Memory B cell (primary cell): ENCODE measurements at regions not wholly inside any gene's neighbourhood (a gene's known extent, or its start where the extent isn't known, plus 50 kb on each side); places are given as distances from the start of the nearest gene placed in this dataset.
"Not testable (repeated sequence)": the region's sequence is repeated elsewhere in the genome, so short reads cannot be mapped to it uniquely, and the experiment has no call there.

Experiments
- ATAC-seq: fragments of 150-1000 bp; cut with Tn5 transposase; 2 replicates; pipeline ENCODE4 v1.10.0; 2021; ENCODE audit warnings: low read depth, mild to moderate bottlenecking, moderate library complexity
- DNase-seq, 2 donors: peaks; one replicate each; pipeline ENCODE4 v3.0.0; 2022; ENCODE audit warnings: low spot score in 2 of 2
- H3K27ac Mint-ChIP-seq: one replicate; pipeline ENCODE4 v1.8.0; 2022; ENCODE audit warnings: mild to moderate bottlenecking, moderate library complexity, mixed read lengths
- H3K27me3 Mint-ChIP-seq: one replicate; pipeline ENCODE4 v1.8.0; 2022; ENCODE audit warnings: mixed read lengths
- H3K36me3 Mint-ChIP-seq: one replicate; pipeline ENCODE4 v1.8.0; 2022; ENCODE audit warnings: mild to moderate bottlenecking, mixed read lengths
- H3K4me1 Mint-ChIP-seq: one replicate; pipeline ENCODE4 v1.8.0; 2022; ENCODE audit warnings: mixed read lengths
- H3K4me3 Mint-ChIP-seq: one replicate; pipeline ENCODE4 v1.8.0; 2022; ENCODE audit warnings: mild to moderate bottlenecking, moderate library complexity, mixed read lengths
- H3K9me3 Mint-ChIP-seq: one replicate; pipeline ENCODE4 v1.8.0; 2022; ENCODE audit warnings: mixed read lengths

DNA sequence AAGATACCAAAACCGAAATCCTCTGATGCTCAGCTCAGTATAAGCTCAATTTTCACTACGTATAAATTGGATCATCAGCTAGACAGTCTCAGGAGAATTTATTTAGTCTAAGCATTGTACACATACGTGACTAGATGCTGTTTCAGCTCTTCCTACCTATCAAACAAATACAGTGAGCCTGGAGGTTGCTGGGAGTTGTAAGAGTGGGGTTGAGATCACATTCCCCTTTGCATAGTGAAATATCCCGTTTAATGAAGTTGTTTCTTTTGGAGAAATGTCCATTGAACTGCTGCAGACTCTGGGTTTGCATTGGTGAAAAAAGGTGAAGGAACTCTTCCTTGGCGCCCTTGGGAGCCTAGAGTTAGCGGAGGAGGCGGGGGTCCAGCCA lies 68.9 kb upstream of the GJB6 start:
- DNase-seq: no peak
- H3K9me3 Mint-ChIP-seq: peaks cover 1% of the 10 kb centered on the region
- no peaks in the 10 kb centered on the region for H3K4me1 Mint-ChIP-seq
- H3K36me3 Mint-ChIP-seq: no peaks in the 10 kb centered on the region
- peaks cover 27% of the 10 kb centered on the region for H3K27me3 Mint-ChIP-seq
- no peak overlapping the region for H3K4me3 Mint-ChIP-seq
- no peak overlapping the region for H3K27ac Mint-ChIP-seq
- no peak for ATAC-seq

DNA sequence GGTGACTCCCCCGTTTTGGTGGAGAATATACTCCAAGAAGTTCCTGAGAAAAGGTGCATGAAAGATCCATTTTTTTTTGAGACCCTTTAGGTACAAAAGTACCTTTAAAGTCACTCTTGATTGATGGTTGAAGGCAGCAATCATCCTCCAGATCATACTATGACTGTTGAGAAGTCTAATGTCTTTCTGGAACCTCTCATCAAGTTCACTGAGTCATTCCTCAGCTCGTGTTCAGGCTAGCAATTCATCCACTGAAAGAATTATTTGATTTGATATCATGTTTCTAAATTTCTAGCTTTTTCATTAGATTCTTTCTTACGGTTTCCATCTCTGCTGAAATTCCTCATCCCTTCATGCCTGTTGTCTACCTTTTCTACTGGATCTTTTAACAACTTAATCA lies 65.1 kb upstream of the GJB6 start:
- H3K27ac Mint-ChIP-seq: no peak overlapping the region

DNA sequence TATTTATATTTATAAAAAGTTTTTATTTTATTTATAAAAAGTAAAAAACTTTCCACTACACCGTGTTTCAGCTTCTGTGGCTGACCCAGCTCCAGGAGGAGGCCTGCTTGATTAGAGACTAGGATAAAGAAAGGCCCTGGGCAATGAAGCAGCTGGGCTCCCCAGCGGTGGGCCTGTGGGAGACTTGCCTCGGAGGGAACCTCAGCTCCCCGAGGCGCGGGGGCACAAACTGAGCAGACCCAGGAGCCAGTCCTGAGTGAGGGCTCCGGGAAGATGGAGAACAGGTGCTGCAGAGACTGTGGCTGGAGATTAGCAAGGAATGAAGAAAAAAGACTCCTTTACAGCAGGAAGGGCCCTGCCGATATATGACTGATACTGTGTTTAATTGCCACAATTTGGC lies 63.8 kb upstream of the GJB6 start:
- Mint-ChIP-seq H3K4me3 (no peak overlapping the region), H3K9me3 (no peaks in the 10 kb centered on the region), H3K4me1 (no peaks in the 10 kb centered on the region), H3K36me3 (no peaks in the 10 kb centered on the region), H3K27me3 (peaks cover 15% of the 10 kb centered on the region), H3K27ac (no peak overlapping the region)
- ATAC-seq (no peak), DNase-seq (no peak)

More for the DNA sequence above, 65.1 kb upstream of the GJB6 start:
- ATAC-seq: no peak
- H3K27me3 Mint-ChIP-seq: peaks cover 22% of the 10 kb centered on the region
- no peaks in the 10 kb centered on the region for H3K9me3 Mint-ChIP-seq
- H3K36me3 Mint-ChIP-seq: no peaks in the 10 kb centered on the region
- no peaks in the 10 kb centered on the region for H3K4me1 Mint-ChIP-seq
- DNase-seq: no peak
- no peak overlapping the region for H3K4me3 Mint-ChIP-seq

DNA sequence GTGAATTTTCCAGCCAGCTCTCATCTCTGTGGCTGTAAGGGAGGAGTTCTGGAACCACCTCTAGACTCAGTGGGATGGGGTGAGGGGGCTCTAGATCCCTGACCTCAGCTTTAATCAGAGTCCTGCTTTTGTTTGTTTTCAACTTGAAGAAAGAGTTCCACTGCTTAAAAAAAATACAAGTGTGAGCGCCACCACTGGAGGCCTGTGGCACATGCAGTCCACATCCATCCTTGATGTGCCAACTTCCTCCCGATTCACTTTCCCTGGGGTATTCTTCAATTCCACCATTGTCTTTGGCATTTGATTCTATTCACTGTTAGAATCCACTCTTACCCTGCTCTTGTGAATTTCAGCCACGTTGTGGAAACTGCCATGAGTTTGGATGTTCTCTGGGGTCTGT lies 62.4 kb upstream of the GJB6 start:
- Mint-ChIP-seq H3K4me1 (no peaks in the 10 kb centered on the region), H3K36me3 (no peaks in the 10 kb centered on the region), H3K4me3 (no peak overlapping the region), H3K9me3 (no peaks in the 10 kb centered on the region), H3K27me3 (peaks cover 13% of the 10 kb centered on the region), H3K27ac (no peak overlapping the region)
- DNase-seq (no peak), ATAC-seq (no peak)

DNA sequence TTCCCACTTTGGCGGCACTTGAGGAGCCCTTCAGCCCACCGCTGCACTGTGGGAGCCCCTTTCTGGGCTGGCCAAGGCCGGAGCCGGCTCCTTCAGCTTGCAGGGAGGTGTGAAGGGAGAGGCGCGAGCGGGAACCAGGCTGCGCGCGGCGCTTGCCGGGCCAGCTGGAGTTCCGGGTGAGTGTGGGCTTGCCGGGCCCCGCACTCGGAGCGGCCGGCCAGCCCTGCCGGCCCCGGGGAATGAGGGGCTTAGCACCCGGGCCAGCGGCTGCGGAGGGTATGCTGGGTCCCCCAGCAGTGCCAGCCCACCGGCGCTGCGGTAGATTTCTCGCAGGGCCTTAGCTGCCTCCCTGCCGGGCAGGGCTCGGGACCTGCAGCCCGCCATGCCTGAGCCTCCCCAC lies 60.2 kb upstream of the GJB6 start:
- not testable (repeated sequence) for H3K27me3 Mint-ChIP-seq, H3K27ac Mint-ChIP-seq, ATAC-seq, H3K4me3 Mint-ChIP-seq, DNase-seq, H3K36me3 Mint-ChIP-seq, H3K4me1 Mint-ChIP-seq, H3K9me3 Mint-ChIP-seq

DNA sequence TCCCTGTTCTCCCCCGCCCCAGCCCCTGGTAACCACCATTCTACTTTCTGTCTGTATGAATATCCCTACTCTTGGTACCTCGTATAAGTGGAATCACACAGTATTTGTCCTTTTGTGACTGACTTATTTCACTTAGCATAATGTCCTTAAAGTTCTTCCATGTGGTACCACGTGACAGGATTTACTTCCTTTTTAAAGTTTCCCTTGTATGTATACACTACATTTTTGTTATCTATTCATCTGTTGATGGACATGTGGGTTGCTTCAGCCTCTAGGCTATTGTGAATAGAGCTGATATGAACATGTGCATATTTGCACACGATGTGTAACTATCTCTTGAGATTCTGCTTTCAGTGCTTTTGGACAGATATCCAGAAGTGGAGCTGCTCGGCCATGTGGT lies 59.6 kb upstream of the GJB6 start:
- no peaks in the 10 kb centered on the region for H3K4me1 Mint-ChIP-seq
- DNase-seq: no peak
- H3K9me3 Mint-ChIP-seq: peaks cover 2% of the 10 kb centered on the region
- H3K4me3 Mint-ChIP-seq: no peak overlapping the region
- no peaks in the 10 kb centered on the region for H3K36me3 Mint-ChIP-seq
- ATAC-seq: no peak
- H3K27me3 Mint-ChIP-seq: peaks cover 6% of the 10 kb centered on the region
- H3K27ac Mint-ChIP-seq: no peak overlapping the region

DNA sequence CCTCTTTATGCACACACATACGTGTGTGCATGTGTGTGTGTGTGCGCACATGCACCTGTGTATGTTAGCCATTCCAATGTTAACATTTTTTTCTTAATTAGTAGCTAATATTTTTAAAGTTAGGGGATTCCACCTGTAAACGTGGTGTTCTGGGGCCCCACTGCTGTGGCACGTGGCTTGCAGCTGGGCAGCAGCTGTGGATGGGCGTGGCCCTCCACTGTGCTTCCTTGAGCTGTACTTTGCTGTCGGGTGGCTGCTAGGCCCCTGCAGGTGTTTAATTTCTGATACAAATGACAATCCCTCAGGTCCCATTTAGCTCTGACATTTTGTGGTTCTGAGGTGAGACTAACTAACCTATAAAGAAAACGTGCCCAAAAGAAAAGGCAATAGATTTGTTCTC lies 58.9 kb upstream of the GJB6 start:
- Mint-ChIP-seq H3K27me3 (peaks cover 6% of the 10 kb centered on the region), H3K4me3 (no peak overlapping the region), H3K36me3 (no peaks in the 10 kb centered on the region), H3K27ac (no peak overlapping the region), H3K4me1 (no peaks in the 10 kb centered on the region), H3K9me3 (peaks cover 2% of the 10 kb centered on the region)
- no peak for ATAC-seq
- no peak for DNase-seq

DNA sequence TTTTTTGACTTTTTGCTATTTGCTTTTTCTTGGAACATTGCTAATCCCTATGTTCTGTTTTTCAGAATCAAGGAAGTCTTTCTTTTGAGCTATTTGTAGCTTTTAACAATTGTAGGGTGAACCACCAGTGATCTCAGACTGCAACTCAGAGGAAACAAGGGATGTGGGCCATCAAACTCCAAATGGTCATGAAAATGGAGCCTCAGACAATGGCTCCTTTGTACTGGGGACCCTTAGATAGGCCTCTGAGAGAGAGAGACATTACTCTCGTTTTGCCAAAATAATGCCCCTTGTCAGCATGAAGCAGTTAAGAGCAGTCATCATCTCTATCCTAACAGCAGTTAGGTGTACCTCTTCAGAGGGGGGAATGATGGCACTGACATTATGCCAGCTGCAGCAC lies 56.4 kb upstream of the GJB6 start:
- ATAC-seq (no peak), DNase-seq (no peak)
- Mint-ChIP-seq H3K36me3 (no peaks in the 10 kb centered on the region), H3K4me3 (no peak overlapping the region), H3K27me3 (no peaks in the 10 kb centered on the region), H3K4me1 (no peaks in the 10 kb centered on the region), H3K27ac (no peak overlapping the region), H3K9me3 (peaks cover 10% of the 10 kb centered on the region)

DNA sequence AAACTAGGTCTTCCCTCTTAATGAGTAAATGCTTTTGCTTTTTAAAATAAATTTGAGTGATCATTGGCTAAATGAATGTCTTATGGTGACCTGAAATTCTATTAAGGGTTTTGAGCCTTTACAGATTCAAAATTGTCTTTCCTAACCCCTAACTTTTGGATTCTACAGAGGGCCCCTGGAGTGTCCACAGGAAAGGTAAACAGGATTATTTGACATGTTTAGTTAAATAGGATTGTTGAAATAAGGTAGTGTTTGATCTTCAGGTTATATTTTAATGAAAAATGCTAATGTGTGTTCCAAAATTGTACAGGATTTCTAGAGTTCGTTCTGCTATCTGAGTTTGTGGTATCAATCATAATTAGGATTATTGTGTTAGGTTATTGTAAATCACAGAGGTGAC lies 55.9 kb upstream of the GJB6 start:
- ATAC-seq: no peak
- no peaks in the 10 kb centered on the region for H3K4me1 Mint-ChIP-seq
- no peaks in the 10 kb centered on the region for H3K27me3 Mint-ChIP-seq

DNA sequence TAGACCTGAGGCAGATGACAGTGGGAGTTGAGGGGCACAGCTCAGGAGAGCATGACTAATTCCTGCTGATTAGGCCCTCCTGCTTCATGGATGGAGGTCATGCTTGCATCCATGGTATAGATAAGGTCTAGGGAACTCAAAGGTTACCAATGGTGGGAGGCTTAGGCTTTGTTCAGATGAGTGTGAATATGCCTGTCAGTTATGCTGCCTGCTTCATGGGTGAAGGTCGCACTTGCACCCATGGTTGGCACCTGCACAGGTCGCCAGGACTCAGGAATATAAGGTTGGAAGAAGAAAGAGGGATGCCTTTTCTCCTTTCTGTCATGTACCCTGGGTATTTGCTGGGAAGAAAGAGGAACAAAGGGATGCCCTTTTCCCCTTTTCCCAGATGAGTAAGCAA lies 53.4 kb upstream of the GJB6 start:
- no peak overlapping the region for H3K4me3 Mint-ChIP-seq
- ATAC-seq: no peak
- no peak overlapping the region for H3K27ac Mint-ChIP-seq
- no peak for DNase-seq
- H3K36me3 Mint-ChIP-seq: no peaks in the 10 kb centered on the region
- H3K27me3 Mint-ChIP-seq: no peaks in the 10 kb centered on the region
- peaks cover 13% of the 10 kb centered on the region for H3K9me3 Mint-ChIP-seq
- H3K4me1 Mint-ChIP-seq: no peaks in the 10 kb centered on the region

More for the DNA sequence above, 55.9 kb upstream of the GJB6 start:
- Mint-ChIP-seq H3K36me3 (no peaks in the 10 kb centered on the region), H3K4me3 (no peak overlapping the region), H3K9me3 (peaks cover 10% of the 10 kb centered on the region), H3K27ac (no peak overlapping the region)
- DNase-seq: no peak
